ENCODE measurements at regions not wholly inside any gene's neighbourhood (a gene's known extent, or its start where the extent isn't known, plus 50 kb on each side); places are given as distances from the start of the nearest gene placed in this dataset.

DNA sequence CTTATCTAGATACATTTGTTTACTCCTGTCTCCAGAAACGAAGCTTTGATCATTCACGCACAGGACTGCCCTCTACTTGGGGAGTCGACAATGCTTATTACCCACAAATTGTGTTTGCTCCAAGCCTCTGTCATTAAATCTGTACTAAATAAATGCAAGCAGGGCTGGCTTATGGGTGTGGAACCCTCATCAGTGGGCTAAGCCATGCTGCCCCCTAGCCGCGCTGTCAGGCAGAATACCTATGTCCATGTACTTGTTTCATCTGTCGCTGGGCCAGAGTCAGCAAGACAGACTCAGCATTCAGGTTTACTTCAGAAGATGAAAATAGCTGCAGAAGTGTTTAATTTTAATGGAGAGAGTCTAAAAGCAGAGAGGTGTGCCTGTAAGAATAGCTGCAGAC, 110.0 kb upstream of the PRR20A start:
- Histone ChIP-seq H3K9me3 (peaks cover 0 to 24% (median 0%) of the 10 kb centered on the region in 12 donors), H3K4me1 (no peaks in the 10 kb centered on the region), H3K36me3 (no peaks in the 10 kb centered on the region), H3K4me3 (no peak overlapping the region), H3K27ac (no peak overlapping the region), H3K27me3 (no peaks in the 10 kb centered on the region)
- WGBS, 4 donors = 91 to 98% (median 96%) methylated on average over 6 of the region's 6 CpGs
- no peak for TF ChIP-seq CTCF (IDR thresholded peaks at IDR 0.05)
- no peak for TF ChIP-seq POLR2A (IDR thresholded peaks at IDR 0.05)
- DNase-seq = no peak
- ATAC-seq = no peak
- intact Hi-C loops (cut with DNase I) = no loop called here

DNA sequence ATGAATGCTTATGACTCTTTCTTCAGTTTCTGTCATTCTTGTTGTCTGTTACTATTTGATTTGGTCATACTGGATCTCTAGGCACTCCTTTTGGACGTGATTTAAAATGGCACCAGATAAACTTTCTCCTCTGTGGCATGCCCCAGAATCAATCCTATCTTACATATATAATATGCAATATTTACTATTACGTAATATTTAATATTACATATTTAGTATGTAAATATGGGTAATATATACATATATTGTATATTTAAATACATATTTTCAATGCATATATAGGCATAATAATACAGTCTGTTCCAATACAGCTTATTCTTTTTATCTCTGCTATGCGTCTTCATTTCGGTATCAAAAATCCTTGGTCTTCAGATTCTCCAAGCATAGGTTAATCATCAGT, 104.4 kb upstream of the PRR20A start:
- H3K36me3 ChIP-seq = no peaks in the 10 kb centered on the region
- 85 to 89% (median 87%) methylated on average over 4 of the region's 4 CpGs for WGBS, 4 donors
- intact Hi-C loops (cut with DNase I) = no loop called here
- no peak for TF ChIP-seq POLR2A (IDR thresholded peaks at IDR 0.05)
- TF ChIP-seq CTCF (IDR thresholded peaks at IDR 0.05) = no peak
- H3K27me3 ChIP-seq = no peaks in the 10 kb centered on the region
- ATAC-seq = no peak
- H3K9me3 ChIP-seq = peaks cover 0 to 2% (median 0%) of the 10 kb centered on the region in 12 donors
- H3K4me1 ChIP-seq = no peaks in the 10 kb centered on the region
- DNase-seq = no peak
- H3K27ac ChIP-seq = no peak overlapping the region
- no peak overlapping the region for H3K4me3 ChIP-seq

- intact Hi-C loops (cut with DNase I) = no loop called here
- no peak overlapping the region for H3K4me3 ChIP-seq
- no peak for DNase-seq
- WGBS, 4 donors = 78 to 95% (median 94%) methylated on average over 1 of the region's 1 CpG
- no peaks in the 10 kb centered on the region for H3K27me3 ChIP-seq
- peaks cover 0 to 15% (median under 1%) of the 10 kb centered on the region in 12 donors for H3K9me3 ChIP-seq
- H3K27ac ChIP-seq = no peak overlapping the region
- no peaks in the 10 kb centered on the region for H3K36me3 ChIP-seq
- TF ChIP-seq CTCF (IDR thresholded peaks at IDR 0.05) (no peak), POLR2A (IDR thresholded peaks at IDR 0.05) (no peak)
- ATAC-seq = no peak
- no peaks in the 10 kb centered on the region for H3K4me1 ChIP-seq
Observed at GRCh38 chr13:57044910-57045309, 95.8 kb upstream of the PRR20A start.

DNA sequence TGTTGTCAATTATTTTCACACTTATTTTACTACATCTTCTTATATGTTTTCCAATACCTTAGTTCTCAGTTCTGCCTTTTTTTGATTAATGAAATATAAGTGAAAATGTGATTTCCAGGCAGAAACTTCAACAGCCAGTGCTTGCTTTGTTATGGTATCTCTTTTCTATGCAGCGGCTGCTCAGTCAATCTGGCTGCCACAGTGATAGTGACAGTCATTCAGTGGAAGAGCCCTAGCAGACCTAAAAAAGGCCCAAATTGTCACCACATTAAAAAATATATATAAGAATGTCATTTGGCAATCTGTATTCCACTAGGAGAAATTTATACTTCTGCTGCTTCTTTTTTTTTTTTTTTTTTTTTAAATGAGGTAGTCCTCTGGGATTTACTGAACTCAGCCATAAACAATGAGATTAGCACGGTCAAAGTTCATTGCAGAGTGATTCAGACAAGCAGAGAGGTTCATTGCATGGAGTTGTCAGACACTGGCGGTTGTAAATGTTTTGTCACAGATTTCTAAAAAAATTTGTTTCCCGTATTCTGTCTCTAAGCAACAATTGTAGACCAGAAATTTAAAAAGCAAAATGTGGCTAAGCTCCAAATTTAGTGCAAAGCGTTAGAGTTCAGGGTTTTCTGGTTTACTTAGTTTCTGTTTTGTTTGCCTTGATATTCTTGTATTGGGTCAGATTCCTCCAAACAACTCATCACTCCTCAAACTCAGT, 94.7 kb upstream of the PRR20A start:
- Histone ChIP-seq H3K27me3 (no peaks in the 10 kb centered on the region), H3K27ac (no peak overlapping the region), H3K36me3 (no peaks in the 10 kb centered on the region), H3K4me1 (no peaks in the 10 kb centered on the region), H3K9me3 (peaks cover 0 to 26% (median 4%) of the 10 kb centered on the region in 12 donors), H3K4me3 (no peak overlapping the region)
- ATAC-seq = no peak
- intact Hi-C loops (cut with DNase I) = no loop called here
- DNase-seq = no peak
- 38 to 49% (median 39%) methylated on average over 5 of the region's 5 CpGs for WGBS, 4 donors
- TF ChIP-seq POLR2A (IDR thresholded peaks at IDR 0.05) (no peak), CTCF (IDR thresholded peaks at IDR 0.05) (no peak)

Data from heart left ventricle (tissue), 16 donors.